ENCODE measurements at regions not wholly inside any gene's neighbourhood (a gene's known extent, or its start where the extent isn't known, plus 50 kb on each side); places are given as distances from the start of the nearest gene placed in this dataset.
"Not testable (repeated sequence)": the region's sequence is repeated elsewhere in the genome, so short reads cannot be mapped to it uniquely, and the experiment has no call there.

- not testable (repeated sequence) for DNase-seq
Measured at GRCh38 chr13:81339666-81340065, 998.7 kb upstream of the SPRY2 start.

DNA sequence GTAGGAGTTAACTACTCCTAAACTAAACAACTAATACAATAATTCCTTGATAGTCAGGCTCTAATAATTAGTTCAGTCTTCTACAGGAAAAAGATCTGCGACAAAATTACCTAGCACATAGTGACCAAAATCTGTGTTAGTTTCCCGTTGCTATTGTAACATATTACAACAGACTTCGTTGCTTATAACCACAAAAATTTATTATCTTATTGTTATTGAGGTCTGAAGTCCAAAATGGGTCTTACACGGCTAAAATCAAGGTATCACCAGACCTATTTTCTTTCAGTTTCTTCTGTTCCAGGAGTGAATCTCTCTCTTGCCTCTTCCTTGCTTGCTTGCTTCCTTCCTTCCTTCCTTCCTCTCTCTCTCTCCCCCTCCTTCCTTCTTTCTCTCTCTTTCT is 993.6 kb upstream of the SPRY2 start:
- DNase-seq = no peak

GRCh38 chr13:81326913-81327312 is 986.0 kb upstream of the SPRY2 start:
- DNase-seq = no peak

DNA sequence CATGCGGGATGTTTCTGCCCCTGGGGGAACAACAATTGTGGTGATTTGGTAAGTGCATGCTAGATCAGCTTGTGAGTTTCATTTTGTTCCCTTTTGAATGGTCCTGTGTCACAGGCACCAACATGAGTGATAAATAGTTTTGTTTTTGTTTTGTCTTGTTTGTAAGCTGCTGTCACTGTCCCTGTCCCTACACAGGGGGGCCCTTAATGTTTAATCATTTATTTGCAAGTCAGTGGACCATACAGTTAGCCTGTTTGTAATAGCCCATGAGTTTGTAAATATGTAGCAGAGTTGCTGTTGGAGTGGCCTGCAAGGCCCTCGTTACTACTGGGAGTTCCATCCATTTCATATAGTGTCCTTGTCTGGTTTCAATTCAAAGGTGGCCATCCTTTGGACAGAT is 979.6 kb upstream of the SPRY2 start:
- DNase-seq = no peak

DNA sequence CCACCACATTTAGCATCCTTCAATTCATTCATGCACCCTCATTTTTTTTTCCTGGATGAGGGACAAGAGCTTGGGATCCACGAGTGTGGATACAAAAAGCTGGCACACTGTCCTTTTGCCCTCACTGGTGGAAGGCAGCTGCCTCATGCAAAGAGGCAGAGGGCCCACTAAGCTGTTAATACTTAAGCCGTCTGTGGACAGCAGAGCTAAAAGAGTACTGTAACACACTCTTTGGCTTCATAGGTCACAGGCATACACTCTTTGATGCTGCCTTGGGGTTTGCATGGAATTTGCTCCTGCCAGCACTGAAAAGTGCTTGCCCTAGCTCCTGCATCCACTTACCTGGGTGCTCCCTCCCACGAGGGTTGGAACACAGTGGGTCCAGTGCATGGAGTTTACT is 978.4 kb upstream of the SPRY2 start:
- no peak for DNase-seq

DNA sequence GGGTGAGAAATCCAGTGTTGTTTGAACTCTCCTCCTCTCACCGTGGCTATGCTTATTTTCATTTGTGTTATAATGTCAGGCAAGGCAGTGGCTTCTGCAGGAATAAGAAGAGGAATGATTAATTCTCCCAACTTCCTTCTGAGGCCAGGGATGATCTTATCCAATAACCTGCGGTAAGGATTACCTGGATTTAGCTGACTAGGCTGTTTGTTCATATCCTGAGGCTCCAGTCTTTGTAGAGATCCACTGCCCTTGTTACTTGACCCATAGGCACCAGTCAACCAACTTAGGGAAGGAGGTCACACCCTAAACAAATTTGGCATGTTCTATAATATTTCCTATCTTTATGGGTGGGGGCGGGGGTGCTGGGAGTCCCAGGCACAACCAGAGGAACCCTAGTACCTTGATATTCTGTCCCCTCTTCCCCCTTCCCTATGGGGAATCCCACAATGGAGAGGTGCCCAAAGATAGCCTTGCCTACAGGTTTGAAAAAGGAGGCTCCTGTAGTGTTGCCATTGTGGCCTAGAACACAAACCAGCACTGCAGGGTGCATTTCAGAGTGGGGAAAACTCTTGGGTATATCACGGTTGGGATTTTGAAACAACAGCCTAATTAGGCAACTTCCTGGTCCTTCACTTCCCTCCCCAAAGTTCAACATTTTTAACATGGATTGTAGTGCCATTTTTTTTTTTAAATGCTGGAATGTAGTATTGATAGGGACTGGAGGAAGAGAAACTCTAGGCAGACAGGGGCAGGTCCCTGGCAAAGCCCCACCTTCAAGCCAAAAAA is 977.5 kb upstream of the SPRY2 start:
- no peak for DNase-seq

GRCh38 chr13:81314461-81314860 is 973.5 kb upstream of the SPRY2 start:
- DNase-seq = no peak

DNA sequence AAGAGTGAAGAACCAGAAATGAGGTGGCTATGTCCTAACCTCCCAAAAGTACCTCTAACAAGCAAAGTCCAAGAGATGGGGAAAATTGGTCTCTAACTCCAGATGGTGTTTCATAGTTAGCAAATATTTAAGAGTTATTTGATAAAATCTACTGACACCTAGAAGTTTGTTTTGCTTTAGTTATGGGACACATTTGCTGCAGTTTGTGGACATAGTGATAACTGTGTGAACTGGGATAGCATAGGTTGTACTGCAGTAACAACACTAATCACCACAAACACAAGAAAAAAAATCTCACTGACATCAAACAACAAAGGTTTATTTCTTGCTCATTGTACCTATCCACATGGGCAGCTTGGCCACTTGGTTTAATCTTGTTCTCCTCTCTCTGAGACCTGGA is 965.0 kb upstream of the SPRY2 start:
- DNase-seq = no peak

GRCh38 chr13:81304121-81304659 is 963.3 kb upstream of the SPRY2 start:
- no peak for DNase-seq

DNA sequence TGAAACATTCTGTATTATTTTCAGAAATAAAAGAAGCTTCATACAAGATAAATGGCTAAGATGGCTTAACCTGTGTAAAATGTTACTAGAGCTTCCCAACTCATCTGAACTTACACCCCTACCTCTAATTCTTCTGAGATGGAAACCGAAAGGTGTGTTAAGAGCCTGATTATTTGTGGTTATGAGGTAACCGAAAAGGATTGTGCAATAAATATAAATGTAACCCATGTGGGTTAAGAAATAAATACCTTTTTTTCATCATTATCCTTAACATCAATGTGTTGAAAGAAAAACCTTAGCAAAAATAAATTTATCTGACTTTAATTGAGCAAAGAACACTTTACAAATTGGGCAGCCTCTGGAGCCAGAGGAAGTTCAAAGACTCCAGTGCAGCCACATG is 961.8 kb upstream of the SPRY2 start:
- no peak for DNase-seq

GRCh38 chr13:81302125-81302524 is 961.2 kb upstream of the SPRY2 start:
- no peak for DNase-seq

GRCh38 chr13:81295177-81295576 is 954.3 kb upstream of the SPRY2 start:
- no peak for DNase-seq

DNA sequence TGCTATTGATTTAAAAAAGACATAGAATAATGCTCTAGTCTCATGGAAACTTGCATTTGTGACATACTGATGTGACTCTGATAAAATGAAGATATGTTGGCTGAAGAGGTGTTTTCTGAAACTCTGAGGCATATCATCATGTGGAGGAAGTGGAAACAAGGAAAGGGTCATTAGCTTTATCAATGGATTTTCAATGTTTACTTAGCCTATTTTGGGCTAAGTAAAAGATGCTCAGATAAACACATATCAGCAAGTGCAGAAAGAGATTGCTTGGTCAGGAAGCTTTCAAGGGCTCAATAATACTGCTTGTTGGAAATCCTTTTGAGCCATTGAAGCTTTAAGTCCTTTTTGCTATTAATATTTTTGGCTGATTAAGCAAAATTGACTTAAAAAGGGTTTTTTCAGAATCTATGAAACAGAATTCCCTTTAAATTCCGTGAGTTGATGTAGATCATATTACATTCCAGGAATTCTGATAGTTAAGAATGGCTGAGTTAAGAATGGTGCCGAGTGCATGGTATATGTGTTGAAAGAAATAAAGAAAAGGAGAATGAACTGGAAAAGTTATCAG is 952.8 kb upstream of the SPRY2 start:
- DNase-seq = no peak

DNA sequence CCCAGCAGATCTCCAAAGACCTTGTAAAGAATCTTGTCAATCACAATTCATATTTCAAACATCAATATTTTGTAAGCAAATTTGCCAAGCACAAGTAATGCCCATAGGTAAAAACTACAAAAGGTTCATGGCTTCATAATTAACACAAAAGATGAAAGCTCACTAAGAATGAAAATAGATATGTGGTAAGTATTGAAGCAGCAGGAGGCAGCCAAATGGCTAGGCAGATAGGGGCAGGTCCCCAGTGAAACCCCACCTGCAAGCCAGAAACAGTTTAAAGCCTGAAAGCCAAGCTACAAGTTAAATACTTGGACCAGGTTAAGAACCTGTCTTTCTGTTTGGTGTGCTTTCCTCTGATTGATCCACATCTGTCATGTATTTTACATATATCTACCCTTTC is 942.6 kb upstream of the SPRY2 start:
- DNase-seq = no peak

GRCh38 chr13:81283062-81283461 is 942.1 kb upstream of the SPRY2 start:
- DNase-seq = no peak

GRCh38 chr13:81275666-81276258 is 934.8 kb upstream of the SPRY2 start:
- DNase-seq = no peak

- no peak for DNase-seq
Measured at GRCh38 chr13:81247711-81248110, 906.8 kb upstream of the SPRY2 start.

GRCh38 chr13:81246556-81246955 is 905.6 kb upstream of the SPRY2 start:
- no peak for DNase-seq

DNA sequence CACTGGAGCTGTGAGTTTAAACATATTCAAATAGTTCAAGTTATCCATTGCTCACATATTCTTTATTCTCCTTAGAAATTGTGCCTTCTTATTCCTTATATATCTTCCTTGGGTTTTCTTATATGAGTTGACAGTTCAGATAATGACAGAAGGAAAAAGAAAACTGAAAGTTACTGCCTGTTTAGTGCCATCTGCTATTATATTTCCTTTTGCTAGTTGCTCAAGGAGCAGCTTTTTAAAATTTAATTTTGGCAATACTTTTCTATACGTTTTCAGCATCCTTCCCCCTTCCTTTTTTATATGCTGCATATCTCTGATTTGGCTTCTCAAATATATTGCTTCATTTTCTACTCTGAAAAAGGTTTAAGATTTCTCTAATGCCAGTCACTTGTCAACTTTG is 903.1 kb upstream of the SPRY2 start:
- no peak for DNase-seq

DNA sequence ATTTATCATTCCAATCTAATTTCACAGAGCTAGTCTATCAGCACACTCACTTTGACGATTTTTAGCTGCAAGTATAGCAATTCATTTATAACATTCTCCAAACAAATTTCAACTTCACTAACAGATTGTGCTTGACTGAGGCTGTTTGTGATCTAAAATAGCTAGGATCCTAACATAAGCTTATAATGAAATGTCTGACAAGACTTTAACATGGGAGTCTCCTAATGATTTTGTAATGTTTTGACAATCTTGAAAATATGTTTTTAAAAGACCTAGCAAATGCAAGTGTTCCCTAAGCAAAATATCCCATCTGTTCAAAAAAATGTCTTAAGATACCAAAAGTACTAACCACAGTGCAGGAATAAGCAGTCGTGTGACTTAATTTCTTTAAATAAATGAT is 889.5 kb upstream of the SPRY2 start:
- no peak for DNase-seq

DNA sequence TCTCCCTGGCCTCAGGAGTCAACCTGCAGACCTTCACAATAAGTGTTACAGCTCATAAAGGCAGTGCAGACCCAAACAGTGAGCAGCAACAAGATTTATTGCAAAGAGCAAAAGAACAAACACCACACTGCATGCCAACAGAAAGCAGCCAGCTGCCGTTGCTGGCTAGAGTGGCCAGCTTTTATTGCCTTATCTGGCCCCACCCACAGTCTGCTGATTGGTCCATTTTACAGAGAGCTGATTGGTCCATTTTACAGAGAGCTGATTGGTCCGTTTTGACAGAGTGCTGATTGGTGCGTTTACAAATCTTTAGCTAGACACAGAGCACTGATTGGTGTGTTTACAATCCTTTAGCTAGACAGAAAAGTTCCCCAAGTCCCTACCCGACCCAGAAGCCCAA is 885.9 kb upstream of the SPRY2 start:
- not testable (repeated sequence) for DNase-seq

DNA sequence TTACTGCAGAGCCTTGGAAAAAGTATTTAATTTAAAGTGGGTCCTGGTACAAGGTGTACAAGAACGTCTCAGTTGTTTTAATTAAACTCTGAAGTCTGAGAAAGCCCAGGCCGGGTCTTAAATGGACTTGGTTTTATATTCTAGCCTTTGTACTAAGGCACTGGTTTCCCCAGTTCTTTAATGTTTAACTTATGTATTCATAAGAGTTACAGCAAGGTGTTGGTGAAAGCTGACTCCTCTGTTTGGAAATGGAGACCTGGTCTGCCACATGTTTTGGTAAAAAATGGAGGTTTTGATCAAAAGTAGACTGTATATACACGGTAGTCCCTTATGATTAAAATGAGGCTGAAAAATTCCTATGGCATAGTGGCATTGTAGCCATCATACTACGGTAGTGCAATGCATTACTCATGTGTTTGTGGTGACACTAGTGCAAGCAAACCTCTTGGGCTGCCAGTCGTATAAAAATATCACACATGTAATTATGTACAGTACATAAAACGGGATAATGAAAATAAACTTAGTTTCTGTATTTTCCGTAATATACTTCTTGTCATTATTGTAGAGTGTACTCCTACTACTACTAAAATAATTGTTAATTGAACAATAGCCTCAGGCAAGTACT is 883.4 kb upstream of the SPRY2 start:
- no peak for DNase-seq

DNA sequence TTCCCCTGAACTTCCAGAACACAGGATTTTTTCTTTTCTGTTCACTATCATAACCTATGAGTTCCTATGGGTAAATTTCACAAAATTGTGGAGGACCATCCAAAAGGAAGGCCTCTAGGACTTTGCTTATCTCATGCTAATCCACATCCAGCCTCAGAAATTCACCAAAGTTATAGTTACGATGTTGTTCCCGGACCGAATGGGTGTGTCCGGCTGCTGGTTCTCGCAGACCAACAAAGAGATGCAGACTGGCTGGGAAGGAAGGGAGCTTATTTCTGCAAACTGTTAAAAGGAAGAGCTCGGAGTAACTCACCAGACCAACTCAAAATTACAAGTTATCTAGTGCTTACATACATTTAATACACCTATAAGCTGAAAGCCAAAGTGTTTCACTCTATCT is 882.9 kb upstream of the SPRY2 start:
- DNase-seq = no peak
